ENCODE measurements at regions not wholly inside any gene's neighbourhood (a gene's known extent, or its start where the extent isn't known, plus 50 kb on each side); places are given as distances from the start of the nearest gene placed in this dataset.

DNA sequence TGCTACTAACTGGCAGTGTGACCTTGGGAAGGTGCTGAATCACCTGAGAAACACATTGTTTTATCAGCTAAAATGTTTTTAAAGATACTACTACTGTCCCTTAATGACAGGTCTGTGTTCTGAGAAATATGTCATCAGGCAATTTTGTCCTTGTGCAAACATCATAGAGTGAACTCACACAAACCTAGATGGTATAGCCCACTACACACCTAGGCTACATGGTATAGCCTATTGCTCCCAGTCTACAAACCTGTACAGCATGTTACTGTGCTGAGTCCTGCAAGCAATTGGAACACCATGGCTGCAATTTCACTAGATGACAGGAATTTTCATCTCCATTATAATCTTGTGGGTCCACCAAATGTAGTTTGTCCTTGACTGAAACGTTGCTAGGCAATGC, 101.3 kb upstream of the GUCY1A1 start:
- POLR2A ChIA-PET (ENCODE audit: low non-redundant PET), result no interaction called here
- no peak overlapping the region for H3K27ac ChIP-seq
- CTCF ChIA-PET, result no interaction called here
- TF ChIP-seq, protein P1, sequence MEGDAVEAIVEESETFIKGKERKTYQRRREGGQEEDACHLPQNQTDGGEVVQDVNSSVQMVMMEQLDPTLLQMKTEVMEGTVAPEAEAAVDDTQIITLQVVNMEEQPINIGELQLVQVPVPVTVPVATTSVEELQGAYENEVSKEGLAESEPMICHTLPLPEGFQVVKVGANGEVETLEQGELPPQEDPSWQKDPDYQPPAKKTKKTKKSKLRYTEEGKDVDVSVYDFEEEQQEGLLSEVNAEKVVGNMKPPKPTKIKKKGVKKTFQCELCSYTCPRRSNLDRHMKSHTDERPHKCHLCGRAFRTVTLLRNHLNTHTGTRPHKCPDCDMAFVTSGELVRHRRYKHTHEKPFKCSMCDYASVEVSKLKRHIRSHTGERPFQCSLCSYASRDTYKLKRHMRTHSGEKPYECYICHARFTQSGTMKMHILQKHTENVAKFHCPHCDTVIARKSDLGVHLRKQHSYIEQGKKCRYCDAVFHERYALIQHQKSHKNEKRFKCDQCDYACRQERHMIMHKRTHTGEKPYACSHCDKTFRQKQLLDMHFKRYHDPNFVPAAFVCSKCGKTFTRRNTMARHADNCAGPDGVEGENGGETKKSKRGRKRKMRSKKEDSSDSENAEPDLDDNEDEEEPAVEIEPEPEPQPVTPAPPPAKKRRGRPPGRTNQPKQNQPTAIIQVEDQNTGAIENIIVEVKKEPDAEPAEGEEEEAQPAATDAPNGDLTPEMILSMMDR (conservative IDR thresholded peaks at IDR 0.05; ENCODE audit: low read depth), result no peak
- no peak for DNase-seq (ENCODE audit: low spot score)

DNA sequence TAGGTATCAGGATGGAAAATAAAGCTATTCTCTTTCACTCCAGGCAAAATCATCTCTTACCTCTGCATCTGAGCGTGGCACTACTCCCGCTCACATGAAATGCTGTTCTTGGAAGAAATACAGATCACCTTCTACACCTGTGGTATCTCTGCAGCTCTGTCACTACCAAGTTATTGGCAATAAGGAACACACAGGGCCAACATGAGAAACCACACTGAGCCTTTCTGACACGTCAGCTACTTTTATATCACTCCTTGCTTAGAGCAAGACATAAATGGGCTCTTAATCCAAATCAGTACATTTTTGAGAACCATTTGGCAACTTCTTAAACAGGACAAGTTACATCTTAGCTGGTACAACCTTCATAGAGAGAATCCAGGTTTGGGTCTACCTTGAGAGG, 101.8 kb upstream of the GUCY1A1 start:
- TF ChIP-seq, protein P1 (conservative IDR thresholded peaks at IDR 0.05; ENCODE audit: low read depth), result no peak
- ChIA-PET CTCF (no interaction called here), POLR2A (ENCODE audit: low non-redundant PET) (no interaction called here)
- DNase-seq (ENCODE audit: low spot score), result no peak
- H3K27ac ChIP-seq, result no peak overlapping the region

DNA sequence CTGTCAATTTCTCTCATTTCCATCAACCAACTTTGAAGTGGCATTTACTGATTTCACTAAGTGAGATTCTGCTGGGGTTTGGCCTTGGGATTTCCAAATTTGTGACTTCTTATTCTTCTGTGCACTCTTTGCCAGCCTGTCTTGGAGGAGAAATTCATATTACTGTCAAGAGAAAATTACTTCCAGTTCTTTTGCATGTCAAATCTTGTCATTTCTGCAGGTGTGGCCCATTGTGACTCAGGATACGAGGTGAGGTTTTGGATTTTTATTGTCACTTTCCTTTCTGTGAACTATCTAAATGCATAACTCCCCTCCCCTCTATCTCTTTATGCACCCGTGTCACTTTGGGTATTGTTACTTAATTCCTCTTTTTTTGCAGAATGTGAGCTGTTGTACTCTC, 102.6 kb upstream of the GUCY1A1 start:
- no peak overlapping the region for H3K27ac ChIP-seq
- TF ChIP-seq, protein P1 (conservative IDR thresholded peaks at IDR 0.05; ENCODE audit: low read depth), result no peak
- no peak for DNase-seq (ENCODE audit: low spot score)
- ChIA-PET POLR2A (ENCODE audit: low non-redundant PET) (no interaction called here), CTCF (no interaction called here)

DNA sequence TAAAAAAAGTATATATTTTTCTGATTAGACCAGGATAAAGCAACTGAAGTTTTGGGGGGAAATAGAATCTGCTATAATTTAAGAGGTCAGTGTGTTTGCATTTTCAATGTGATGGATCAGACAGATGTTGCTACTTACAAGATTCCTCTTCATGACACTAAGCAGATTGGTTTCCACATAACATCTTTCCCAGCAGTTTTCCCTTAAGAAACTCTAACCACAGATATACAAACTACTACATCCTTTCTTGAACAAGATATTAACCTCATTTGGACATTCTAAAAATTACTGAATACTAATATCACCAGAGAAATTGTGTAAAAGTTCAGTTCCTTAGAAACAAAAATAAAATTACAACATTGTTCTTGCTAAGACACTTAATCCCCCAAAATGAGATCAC, 106.7 kb upstream of the GUCY1A1 start:
- H3K27ac ChIP-seq, result no peak overlapping the region
- ChIA-PET POLR2A (ENCODE audit: low non-redundant PET) (no interaction called here), CTCF (no interaction called here)
- TF ChIP-seq, protein P1 (conservative IDR thresholded peaks at IDR 0.05; ENCODE audit: low read depth), result no peak
- DNase-seq (ENCODE audit: low spot score), result no peak

DNA sequence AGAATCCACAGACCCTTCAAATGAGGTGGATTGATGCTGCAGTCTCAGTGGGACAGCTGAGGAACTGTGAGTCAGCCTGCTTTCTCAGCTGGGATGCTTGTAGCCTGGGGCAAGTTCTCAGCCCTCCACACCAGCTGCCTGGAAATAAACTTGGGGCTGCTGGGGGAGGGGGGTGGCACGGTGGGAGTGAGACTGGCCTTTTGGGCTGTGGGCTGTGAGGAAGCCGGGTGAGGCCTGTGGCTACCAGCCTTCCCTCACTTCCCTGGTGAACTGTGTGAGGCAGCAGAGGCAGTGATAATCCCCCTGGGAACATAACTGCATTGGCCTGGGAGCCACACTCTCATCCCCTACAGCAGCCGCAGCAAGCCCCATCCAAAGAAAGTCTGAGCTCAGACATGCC, 114.5 kb upstream of the GUCY1A1 start:
- POLR2A ChIA-PET (ENCODE audit: low non-redundant PET), result no interaction called here
- CTCF ChIA-PET, result interaction anchor here (0.6 to 0.7 kb wide), 3 partner anchors 70 to 1579 kb away, joined by 3 to 4 read pairs (median 3); no protein-coding TSS in a partner anchor
- H3K27ac ChIP-seq, result no peak overlapping the region
- no peak for DNase-seq (ENCODE audit: low spot score)
- TF ChIP-seq, protein P1 (conservative IDR thresholded peaks at IDR 0.05; ENCODE audit: low read depth), result no peak

DNA sequence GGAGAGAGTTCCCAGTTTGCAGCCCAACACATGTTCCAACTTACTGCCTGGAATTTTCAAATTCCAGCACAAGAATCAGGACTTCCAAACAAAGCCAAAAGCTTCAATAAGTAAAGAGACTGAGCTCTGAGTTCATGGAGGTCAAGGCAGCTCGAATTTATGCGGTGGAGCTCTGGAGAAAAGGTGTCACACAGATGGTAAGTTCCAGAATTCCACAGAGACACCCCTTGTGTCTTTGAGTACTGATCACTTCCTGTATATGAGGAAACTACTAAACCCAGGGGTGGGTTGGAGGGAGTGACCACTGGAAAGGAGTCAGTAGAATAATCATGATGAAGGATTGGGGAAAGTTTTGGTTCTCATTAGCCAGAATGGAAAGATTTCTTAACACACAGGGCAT, 118.5 kb upstream of the GUCY1A1 start:
- H3K27ac ChIP-seq, result no peak overlapping the region
- TF ChIP-seq, protein P1 (conservative IDR thresholded peaks at IDR 0.05; ENCODE audit: low read depth), result no peak
- POLR2A ChIA-PET (ENCODE audit: low non-redundant PET), result no interaction called here
- no peak for DNase-seq (ENCODE audit: low spot score)
- CTCF ChIA-PET, result no interaction called here

DNA sequence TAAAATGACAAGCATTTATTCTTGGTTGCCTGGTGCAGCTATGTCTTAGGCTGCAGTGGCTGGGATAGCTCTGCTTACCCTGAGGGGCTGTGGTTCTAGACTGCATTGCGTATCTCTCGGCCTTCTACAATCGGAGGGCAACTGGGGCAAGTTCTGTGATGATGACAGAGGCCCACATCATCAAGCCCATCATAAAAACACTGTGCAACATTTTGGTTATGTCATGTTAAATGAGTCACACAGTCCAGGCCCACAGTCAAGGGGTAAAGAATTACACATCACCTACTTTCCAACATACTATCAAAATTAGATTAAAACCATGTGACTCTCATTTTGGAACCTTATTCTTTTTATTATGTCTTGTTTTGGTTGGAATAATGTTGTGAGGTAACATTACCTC, 120.2 kb upstream of the GUCY1A1 start:
- no peak overlapping the region for H3K27ac ChIP-seq
- DNase-seq (ENCODE audit: low spot score), result no peak
- ChIA-PET POLR2A (ENCODE audit: low non-redundant PET) (no interaction called here), CTCF (no interaction called here)
- TF ChIP-seq, protein P1 (conservative IDR thresholded peaks at IDR 0.05; ENCODE audit: low read depth), result no peak
